Pancreas (tissue), 10 donors: ENCODE measurements at regions not wholly inside any gene's neighbourhood (a gene's known extent, or its start where the extent isn't known, plus 50 kb on each side); places are given as distances from the start of the nearest gene placed in this dataset.
A peak's percentile ranks its signal among the peaks of the same experiment; 100 is the strongest.

Experiments used
- ATAC-seq, 4 donors: fragments of 200-7000 bp; cut with Tn5 transposase; one replicate each; pipeline versions ENCODE4 v1.8.0 to v1.9.1; 2020; ENCODE audit warnings: mild to moderate bottlenecking in 4 of 4, moderate library complexity in 4 of 4
- DNase-seq, 6 donors: peaks; one replicate each; pipeline ENCODE4 v3.0.0-alpha.2; 2020
- FAIRE-seq: peaks from 2 replicates; lab custom pipeline; 2012; peaks lifted over from hg19 to GRCh38; lab: Jason Lieb, UNC
- H3K27ac ChIP-seq, 4 donors: fragments of 200-600 bp; sonication (generic); 1 replicate in 3 of 4; 2 replicates in 1 of 4; pipeline versions ENCODE4 v1.5.0 to v1.8.0; 2020
- H3K27me3 ChIP-seq, 4 donors: fragments of 200-600 bp; one replicate each; pipeline ENCODE4 v1.8.0; 2021
- H3K36me3 ChIP-seq, 3 donors: fragments of 200-600 bp; sonication (generic) in 1 of 3; one replicate each; pipeline versions ENCODE4 v1.5.0 to v1.8.0; 2020 to 2021
- H3K4me1 ChIP-seq, 3 donors: fragments of 200-600 bp; one replicate each; pipeline ENCODE4 v1.8.0; 2021
- H3K4me3 ChIP-seq, 4 donors: fragments of 200-600 bp; sonication (generic) in 2 of 4; one replicate each; pipeline versions ENCODE4 v1.5.0 to v1.8.0; 2020 to 2021
- H3K9me3 ChIP-seq, 4 donors: fragments of 200-600 bp; one replicate each; pipeline ENCODE4 v1.8.0; 2021
- WGBS, 2 donors: extraction: QIAGEN DNeasy Blood & Tissue Kit; methylation state at CpG; one replicate each; pipeline ENCODE4 v1.1.7; 2013; 5-methylcytosine and 5-hydroxymethylcytosine counted together
- intact Hi-C, 3 donors: fragments of 100-400 bp; cut with DNase I; formaldehyde crosslinking; loops; one replicate each; pipeline versions ENCODE4 v1.11.1 to v1.14.2; 2022
- TF ChIP-seq, protein P1 (sequence below), 4 donors: fragments of 200-600 bp; sonication (generic) in 3 of 4; IDR thresholded peaks; one replicate each; pipeline versions ENCODE4 v1.5.0 to v1.8.0; 2021; ENCODE audit warnings: antibody characterized with exemption in 4 of 4
- donor health status: healthy with polysubstance abuse.
- donor health status: DM: no; HTN: no; CAD: no; lungs with moderate emphysema.
- donor health status: DM: no; HTN: no; CAD: no.
- donor health status: control.
- donor health status: control.
- donor health status: Bipolar disorder and iron deficiency.
- donor health status: DM: yes; HTN: yes; CAD: no.
- donor health status: DM: no; HTN: no; CAD: no.
- donor health status: DM: no; HTN: no; CAD: no.
- donor health status: DM: yes; HTN: yes; CAD: no.

GRCh38 chrX:21156632-21157031, 217.6 kb upstream of the CNKSR2 start:
- ATAC-seq (no peak), FAIRE-seq (no peak), DNase-seq (no peak)
- intact Hi-C loops = no loop called here
- Histone ChIP-seq H3K36me3 (no peaks in the 10 kb centered on the region), H3K9me3 (no peaks in the 10 kb centered on the region), H3K4me1 (no peaks in the 10 kb centered on the region), H3K27me3 (peaks cover 0 to 4% (median 1%) of the 10 kb centered on the region in 4 donors), H3K27ac (no peak overlapping the region), H3K4me3 (no peak overlapping the region)
- 55 to 65% methylated on average over 1 of the region's 1 CpG for WGBS, 2 donors
- TF ChIP-seq, protein P1, sequence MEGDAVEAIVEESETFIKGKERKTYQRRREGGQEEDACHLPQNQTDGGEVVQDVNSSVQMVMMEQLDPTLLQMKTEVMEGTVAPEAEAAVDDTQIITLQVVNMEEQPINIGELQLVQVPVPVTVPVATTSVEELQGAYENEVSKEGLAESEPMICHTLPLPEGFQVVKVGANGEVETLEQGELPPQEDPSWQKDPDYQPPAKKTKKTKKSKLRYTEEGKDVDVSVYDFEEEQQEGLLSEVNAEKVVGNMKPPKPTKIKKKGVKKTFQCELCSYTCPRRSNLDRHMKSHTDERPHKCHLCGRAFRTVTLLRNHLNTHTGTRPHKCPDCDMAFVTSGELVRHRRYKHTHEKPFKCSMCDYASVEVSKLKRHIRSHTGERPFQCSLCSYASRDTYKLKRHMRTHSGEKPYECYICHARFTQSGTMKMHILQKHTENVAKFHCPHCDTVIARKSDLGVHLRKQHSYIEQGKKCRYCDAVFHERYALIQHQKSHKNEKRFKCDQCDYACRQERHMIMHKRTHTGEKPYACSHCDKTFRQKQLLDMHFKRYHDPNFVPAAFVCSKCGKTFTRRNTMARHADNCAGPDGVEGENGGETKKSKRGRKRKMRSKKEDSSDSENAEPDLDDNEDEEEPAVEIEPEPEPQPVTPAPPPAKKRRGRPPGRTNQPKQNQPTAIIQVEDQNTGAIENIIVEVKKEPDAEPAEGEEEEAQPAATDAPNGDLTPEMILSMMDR (IDR thresholded peaks at IDR 0.05) = no peak

DNA sequence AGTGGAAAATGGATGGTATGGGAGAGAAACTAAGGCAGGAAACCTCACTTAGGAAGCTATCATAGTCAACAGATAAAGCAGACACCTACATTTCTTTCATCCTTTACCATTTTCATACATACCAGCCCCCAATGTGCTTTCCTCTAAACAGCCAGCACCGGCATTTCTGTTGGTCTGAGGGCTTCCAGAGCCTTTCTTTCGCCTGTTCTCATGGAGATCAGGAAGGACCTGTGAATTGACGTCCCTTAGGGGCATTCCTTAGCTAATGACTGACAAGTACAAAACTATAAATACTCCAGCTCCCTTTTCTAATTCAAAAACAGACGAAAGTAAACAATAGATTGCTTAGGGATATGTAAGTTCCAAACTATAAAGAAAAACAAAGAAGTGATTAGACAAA, 215.5 kb upstream of the CNKSR2 start:
- no peak for ATAC-seq

DNA sequence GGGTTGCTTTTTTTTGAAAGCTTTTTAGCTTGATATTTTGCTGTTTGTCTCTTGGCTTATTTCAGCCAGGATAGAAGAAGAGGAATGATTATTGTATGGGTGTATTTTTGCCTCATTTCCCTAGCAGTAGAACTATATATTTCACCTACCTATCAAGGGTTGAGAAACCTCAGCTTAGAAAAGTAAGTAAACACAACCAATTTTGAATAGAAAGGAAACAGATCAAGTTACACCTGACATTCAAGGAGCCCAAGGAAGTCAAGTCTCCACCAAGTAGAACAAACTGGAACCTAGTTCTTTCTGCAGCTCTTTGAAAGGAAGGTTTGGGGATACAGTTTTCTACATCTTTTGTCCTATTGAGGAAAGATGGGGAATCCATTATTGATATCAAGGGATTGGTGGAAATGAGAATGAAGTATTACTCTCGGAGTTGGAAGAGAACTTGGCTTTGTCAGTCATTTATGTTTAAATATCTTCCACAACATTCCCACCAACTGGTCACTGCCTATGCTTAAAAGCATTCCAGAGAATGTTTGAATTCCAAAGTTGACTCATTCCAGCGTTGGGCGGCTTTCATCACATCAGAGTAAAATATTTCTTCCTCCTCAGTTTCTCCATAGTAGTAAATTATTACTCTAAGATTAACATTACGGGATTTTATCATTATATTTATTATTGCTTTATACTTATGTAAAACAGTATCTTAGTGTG, 207.8 kb upstream of the CNKSR2 start:
- WGBS, 2 donors = 36 to 41% methylated on average over 4 of the region's 4 CpGs
- peaks cover 0 to 2% (median 0%) of the 10 kb centered on the region in 4 donors for H3K27me3 ChIP-seq
- no peak for FAIRE-seq
- TF ChIP-seq, protein P1 (IDR thresholded peaks at IDR 0.05) = no peak
- intact Hi-C loops = no loop called here
- H3K4me1 ChIP-seq = no peaks in the 10 kb centered on the region
- no peak overlapping the region for H3K27ac ChIP-seq
- no peak for ATAC-seq
- H3K36me3 ChIP-seq = no peaks in the 10 kb centered on the region
- no peak for DNase-seq
- H3K9me3 ChIP-seq = no peaks in the 10 kb centered on the region
- H3K4me3 ChIP-seq = no peak overlapping the region

More for the DNA sequence above, 215.5 kb upstream of the CNKSR2 start:
- TF ChIP-seq, protein P1 (IDR thresholded peaks at IDR 0.05) = no peak
- Histone ChIP-seq H3K36me3 (no peaks in the 10 kb centered on the region), H3K9me3 (no peaks in the 10 kb centered on the region), H3K27ac (no peak overlapping the region), H3K4me3 (no peak overlapping the region), H3K27me3 (peaks cover 0 to 4% (median 0%) of the 10 kb centered on the region in 4 donors), H3K4me1 (no peaks in the 10 kb centered on the region)
- FAIRE-seq = no peak
- intact Hi-C loops = no loop called here
- no peak for DNase-seq
- WGBS, 2 donors = 36 to 46% methylated on average over 4 of the region's 4 CpGs

GRCh38 chrX:21167011-21167410, 207.2 kb upstream of the CNKSR2 start:
- no peaks in the 10 kb centered on the region for H3K4me1 ChIP-seq
- DNase-seq = no peak
- no peak for FAIRE-seq
- peaks cover 0 to 3% (median 0%) of the 10 kb centered on the region in 4 donors for H3K27me3 ChIP-seq
- no peak overlapping the region for H3K4me3 ChIP-seq
- H3K9me3 ChIP-seq = no peaks in the 10 kb centered on the region
- no peak overlapping the region for H3K27ac ChIP-seq
- no peak for ATAC-seq
- TF ChIP-seq, protein P1 (IDR thresholded peaks at IDR 0.05) = no peak
- 38 to 72% methylated on average over 2 of the region's 2 CpGs for whole genome bisulfite sequencing, 2 donors
- intact Hi-C loops = no loop called here
- H3K36me3 ChIP-seq = no peaks in the 10 kb centered on the region

- H3K4me3 ChIP-seq = no peak overlapping the region
- H3K9me3 ChIP-seq = no peaks in the 10 kb centered on the region
- peaks cover 0 to 3% (median 0%) of the 10 kb centered on the region in 4 donors for H3K27me3 ChIP-seq
- H3K27ac ChIP-seq = no peak overlapping the region
- FAIRE-seq = peak; percentile 75
- TF ChIP-seq, protein P1 (IDR thresholded peaks at IDR 0.05) = no peak
- intact Hi-C loops = no loop called here
- WGBS, 2 donors = 76 to 92% methylated on average over 1 of the region's 1 CpG
- no peaks in the 10 kb centered on the region for H3K36me3 ChIP-seq
- no peak for ATAC-seq
- no peaks in the 10 kb centered on the region for H3K4me1 ChIP-seq
- DNase-seq = no peak
These were observed 206.7 kb upstream of the CNKSR2 start for GRCh38 chrX:21167494-21167893.
